Astrocyte (in vitro differentiated cells and primary cell): ENCODE measurements at regions not wholly inside any gene's neighbourhood (a gene's known extent, or its start where the extent isn't known, plus 50 kb on each side); places are given as distances from the start of the nearest gene placed in this dataset.

Experiments used
- DNase-seq: peaks from one replicate; pipeline ENCODE4 v3.0.0-alpha.2; 2010; ENCODE audit warnings: low read depth
- FAIRE-seq: peaks from 2 replicates; lab custom pipeline; 2011; peaks lifted over from hg19 to GRCh38; lab: Jason Lieb, UNC
- H2AFZ ChIP-seq: 2 replicates; pipeline ENCODE4 v1.6.0; 2012; ENCODE audit warnings: low read depth, low read length, inconsistent platforms
- H3K27ac ChIP-seq: 2 replicates; pipeline ENCODE4 v1.5.1; 2011; ENCODE audit warnings: low read depth, low read length, inconsistent platforms
- H3K27me3 ChIP-seq: 2 replicates; pipeline ENCODE4 v1.6.0; 2011; ENCODE audit warnings: low read length, inconsistent platforms; ENCODE audit not compliant: insufficient read depth
- H3K36me3 ChIP-seq: 2 replicates; pipeline ENCODE4 v1.5.1; 2011; ENCODE audit warnings: low read length, inconsistent platforms; ENCODE audit not compliant: insufficient read depth
- H3K4me1 ChIP-seq: 2 replicates; pipeline ENCODE4 v1.5.1; 2011; ENCODE audit warnings: low read length, inconsistent platforms; ENCODE audit not compliant: insufficient read depth
- H3K4me2 ChIP-seq: 2 replicates; pipeline ENCODE4 v1.6.0; 2012; ENCODE audit warnings: low read length, inconsistent platforms
- H3K4me3 ChIP-seq: 2 replicates; pipeline ENCODE4 v1.5.1; 2011; ENCODE audit warnings: low read depth, mild to moderate bottlenecking, low read length, inconsistent platforms; ENCODE audit not compliant: insufficient read depth
- H3K79me2 ChIP-seq: 2 replicates; pipeline ENCODE4 v1.6.0; 2012; ENCODE audit warnings: mild to moderate bottlenecking, low read length, inconsistent platforms; ENCODE audit not compliant: insufficient read depth
- H3K9ac ChIP-seq: 2 replicates; pipeline ENCODE4 v1.6.0; 2012; ENCODE audit warnings: mild to moderate bottlenecking, low read length, inconsistent platforms
- H3K9me3 ChIP-seq: 2 replicates; pipeline ENCODE4 v1.5.1; 2012; ENCODE audit warnings: low read depth, mild to moderate bottlenecking, low read length, inconsistent platforms; ENCODE audit not compliant: insufficient read depth
- H4K20me1 ChIP-seq: 2 replicates; pipeline ENCODE4 v1.6.0; 2012; ENCODE audit warnings: low read length, inconsistent platforms; ENCODE audit not compliant: insufficient read depth
- H3K27ac Mint-ChIP-seq: one replicate; pipeline ENCODE4 v1.8.0; 2021; ENCODE audit warnings: mild to moderate bottlenecking, mixed read lengths; ENCODE audit not compliant: unreplicated experiment
- H3K27me3 Mint-ChIP-seq: one replicate; pipeline ENCODE4 v1.8.0; 2021; ENCODE audit warnings: low read depth, mixed read lengths; ENCODE audit not compliant: unreplicated experiment
- H3K36me3 Mint-ChIP-seq: one replicate; pipeline ENCODE4 v1.8.0; 2021; ENCODE audit warnings: low read depth, mixed read lengths; ENCODE audit not compliant: unreplicated experiment
- H3K4me1 Mint-ChIP-seq: one replicate; pipeline ENCODE4 v1.8.0; 2021; ENCODE audit warnings: low read depth, mixed read lengths; ENCODE audit not compliant: unreplicated experiment
- H3K4me3 Mint-ChIP-seq: one replicate; pipeline ENCODE4 v1.8.0; 2021; ENCODE audit warnings: mild to moderate bottlenecking, moderate library complexity, mixed read lengths; ENCODE audit not compliant: unreplicated experiment
- H3K9me3 Mint-ChIP-seq: one replicate; pipeline ENCODE4 v1.8.0; 2021; ENCODE audit warnings: mild to moderate bottlenecking, mixed read lengths; ENCODE audit not compliant: unreplicated experiment
- EZH2 ChIP-seq: IDR thresholded peaks from 2 replicates; pipeline ENCODE4 v1.6.1; 2012; ENCODE audit warnings: mild to moderate bottlenecking, low read length, inconsistent platforms; ENCODE audit not compliant: insufficient read depth
- TF ChIP-seq, protein P1 (sequence below): IDR thresholded peaks from 2 replicates; pipeline ENCODE4 v1.5.1; 2011; ENCODE audit warnings: low read depth, mild to moderate bottlenecking, inconsistent platforms, low read length, moderate library complexity; ENCODE audit not compliant: insufficient read depth

DNA sequence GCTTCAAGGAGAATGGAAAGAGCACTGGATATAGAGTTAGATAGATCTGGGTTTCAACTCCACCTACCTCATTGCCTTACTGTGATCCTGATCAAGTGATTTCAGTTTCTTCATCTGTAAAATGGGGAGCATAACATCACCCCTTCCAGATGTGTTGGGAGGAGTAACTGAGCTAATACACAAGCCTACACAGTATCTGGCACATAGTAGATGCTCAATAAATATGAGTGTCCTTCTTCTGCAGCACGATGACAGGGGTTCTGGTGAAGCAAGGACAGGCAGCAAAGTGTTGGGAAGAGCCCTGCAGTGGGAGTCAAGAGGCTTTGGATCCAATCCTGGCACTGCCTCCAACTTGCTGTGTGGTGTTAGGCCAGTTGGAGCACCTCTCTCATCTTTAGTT is 270.0 kb downstream of the UACA start:
- Histone ChIP-seq H3K9ac (no peak overlapping the region), H3K27me3 (peaks cover 22% of the 10 kb centered on the region), H3K9me3 (no peaks in the 10 kb centered on the region), H3K4me3 (no peak overlapping the region), H3K79me2 (no peaks in the 10 kb centered on the region), H3K4me2 (peak overlapping the region; percentile 83), H3K4me1 (peaks cover 51% of the 10 kb centered on the region), H2AFZ (no peak overlapping the region), H3K36me3 (no peaks in the 10 kb centered on the region), H4K20me1 (peaks cover 4% of the 10 kb centered on the region), H3K27ac (no peak overlapping the region)
- peaks cover 41% of the 10 kb centered on the region for H3K27me3 Mint-ChIP-seq
- no peaks in the 10 kb centered on the region for H3K36me3 Mint-ChIP-seq
- FAIRE-seq (no peak), DNase-seq (no peak)
- no peak overlapping the region for H3K4me3 Mint-ChIP-seq
- TF ChIP-seq EZH2 = no peak
- TF ChIP-seq, protein P1, sequence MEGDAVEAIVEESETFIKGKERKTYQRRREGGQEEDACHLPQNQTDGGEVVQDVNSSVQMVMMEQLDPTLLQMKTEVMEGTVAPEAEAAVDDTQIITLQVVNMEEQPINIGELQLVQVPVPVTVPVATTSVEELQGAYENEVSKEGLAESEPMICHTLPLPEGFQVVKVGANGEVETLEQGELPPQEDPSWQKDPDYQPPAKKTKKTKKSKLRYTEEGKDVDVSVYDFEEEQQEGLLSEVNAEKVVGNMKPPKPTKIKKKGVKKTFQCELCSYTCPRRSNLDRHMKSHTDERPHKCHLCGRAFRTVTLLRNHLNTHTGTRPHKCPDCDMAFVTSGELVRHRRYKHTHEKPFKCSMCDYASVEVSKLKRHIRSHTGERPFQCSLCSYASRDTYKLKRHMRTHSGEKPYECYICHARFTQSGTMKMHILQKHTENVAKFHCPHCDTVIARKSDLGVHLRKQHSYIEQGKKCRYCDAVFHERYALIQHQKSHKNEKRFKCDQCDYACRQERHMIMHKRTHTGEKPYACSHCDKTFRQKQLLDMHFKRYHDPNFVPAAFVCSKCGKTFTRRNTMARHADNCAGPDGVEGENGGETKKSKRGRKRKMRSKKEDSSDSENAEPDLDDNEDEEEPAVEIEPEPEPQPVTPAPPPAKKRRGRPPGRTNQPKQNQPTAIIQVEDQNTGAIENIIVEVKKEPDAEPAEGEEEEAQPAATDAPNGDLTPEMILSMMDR = no peak
- peaks cover 42% of the 10 kb centered on the region for H3K4me1 Mint-ChIP-seq
- H3K9me3 Mint-ChIP-seq = no peaks in the 10 kb centered on the region
- no peak overlapping the region for H3K27ac Mint-ChIP-seq

DNA sequence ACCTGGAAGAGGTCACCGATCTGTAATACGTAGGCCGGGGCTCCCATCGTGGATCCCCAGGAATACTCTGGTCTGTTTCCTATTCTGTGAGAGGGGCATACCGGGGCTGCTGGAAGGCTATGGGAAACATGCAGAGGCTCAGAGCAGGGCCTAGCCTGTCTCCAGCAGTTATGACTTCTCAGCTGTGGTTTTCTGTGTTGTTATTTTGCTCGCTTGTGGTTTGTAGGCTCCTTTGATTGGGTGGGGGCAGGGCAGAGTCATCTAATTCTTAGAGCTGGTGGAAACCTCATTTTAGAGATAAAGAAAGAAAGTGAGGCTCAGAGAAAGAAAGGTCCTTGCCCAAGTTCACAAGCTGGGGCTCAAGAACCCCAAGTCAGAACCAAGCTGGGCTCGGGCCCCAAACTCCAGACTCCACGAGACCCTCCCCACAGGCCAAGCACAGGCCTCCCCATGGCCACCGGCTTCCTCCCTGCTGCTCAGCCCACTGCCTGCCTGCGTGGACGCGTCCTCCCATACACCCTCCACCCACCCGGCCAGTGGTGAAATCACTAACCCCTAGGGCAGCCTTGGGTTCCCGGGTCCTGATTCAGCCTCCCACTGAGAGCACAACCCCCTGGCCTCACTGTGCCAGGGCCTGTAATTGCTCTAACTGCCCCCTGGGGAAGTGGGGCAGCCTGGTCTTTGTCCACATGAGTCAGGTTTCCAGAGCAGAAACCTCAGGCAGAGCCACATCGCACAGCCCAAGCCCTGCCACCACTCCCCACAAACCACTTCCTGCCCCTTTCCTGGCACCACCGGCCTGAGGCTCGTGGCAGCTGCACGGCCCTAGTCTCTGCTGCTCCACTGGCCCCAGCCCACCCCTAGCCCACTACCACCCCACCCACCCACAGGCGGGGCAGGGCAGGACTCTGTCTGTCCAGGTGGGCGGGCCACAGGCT is 270.8 kb downstream of the UACA start:
- Histone ChIP-seq H4K20me1 (peaks cover 8% of the 10 kb centered on the region), H3K36me3 (no peaks in the 10 kb centered on the region), H3K4me2 (peak overlapping the region; percentile 83), H3K27ac (peak overlapping the region; percentile 63), H3K4me3 (peak overlapping the region; percentile 30), H3K4me1 (peaks cover 51% of the 10 kb centered on the region), H3K27me3 (peaks cover 20% of the 10 kb centered on the region), H3K9me3 (no peaks in the 10 kb centered on the region), H3K9ac (peak overlapping the region; percentile 51), H2AFZ (no peak overlapping the region), H3K79me2 (no peaks in the 10 kb centered on the region)
- H3K4me3 Mint-ChIP-seq = peak overlapping the region; percentile 63
- no peaks in the 10 kb centered on the region for H3K36me3 Mint-ChIP-seq
- TF ChIP-seq EZH2 = no peak
- TF ChIP-seq, protein P1 = no peak
- H3K27me3 Mint-ChIP-seq = peaks cover 42% of the 10 kb centered on the region
- FAIRE-seq (no peak), DNase-seq (peak; percentile 90)
- no peaks in the 10 kb centered on the region for H3K9me3 Mint-ChIP-seq
- H3K4me1 Mint-ChIP-seq = peaks cover 43% of the 10 kb centered on the region
- peak overlapping the region; percentile 9 for H3K27ac Mint-ChIP-seq

DNA sequence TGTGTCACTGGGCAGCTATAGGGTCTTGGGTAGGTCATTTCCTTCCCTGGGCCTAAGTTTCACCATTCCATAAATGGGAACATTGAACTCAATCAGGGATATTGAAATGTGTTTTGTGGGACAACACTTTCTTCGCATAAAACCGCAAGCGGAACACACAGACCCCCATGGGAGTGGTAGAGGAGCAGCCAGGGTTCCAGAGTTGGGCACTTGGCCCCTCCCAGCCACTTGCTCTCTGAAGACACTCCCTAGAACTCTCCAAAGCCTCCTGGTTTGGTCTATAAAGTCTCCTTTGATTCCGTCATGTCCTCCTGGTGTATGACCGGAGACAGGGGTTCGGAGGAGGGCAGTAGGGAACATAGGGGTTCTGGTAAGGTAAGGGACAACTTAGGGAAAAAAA is 271.7 kb downstream of the UACA start:
- DNase-seq (no peak), FAIRE-seq (no peak)
- Histone ChIP-seq H2AFZ (no peak overlapping the region), H3K4me3 (no peak overlapping the region), H3K9me3 (no peaks in the 10 kb centered on the region), H3K79me2 (no peaks in the 10 kb centered on the region), H3K4me2 (peak overlapping the region; percentile 83), H3K4me1 (peaks cover 57% of the 10 kb centered on the region), H3K36me3 (no peaks in the 10 kb centered on the region), H3K27me3 (peaks cover 15% of the 10 kb centered on the region), H3K27ac (no peak overlapping the region), H3K9ac (peak overlapping the region; percentile 51), H4K20me1 (peaks cover 11% of the 10 kb centered on the region)
- TF ChIP-seq, protein P1 = no peak
- no peak for TF ChIP-seq EZH2
- Mint-ChIP-seq H3K4me3 (no peak overlapping the region), H3K27ac (peak overlapping the region; percentile 9), H3K36me3 (no peaks in the 10 kb centered on the region), H3K4me1 (peaks cover 45% of the 10 kb centered on the region), H3K27me3 (peaks cover 34% of the 10 kb centered on the region), H3K9me3 (no peaks in the 10 kb centered on the region)
